HFFc6 (cell line): ENCODE measurements at regions not wholly inside any gene's neighbourhood (a gene's known extent, or its start where the extent isn't known, plus 50 kb on each side); places are given as distances from the start of the nearest gene placed in this dataset.
"Not testable (repeated sequence)": the region's sequence is repeated elsewhere in the genome, so short reads cannot be mapped to it uniquely, and the experiment has no call there.

Source experiments
- DNase-seq: peaks from one replicate; pipeline ENCODE4 v3.0.0-alpha.2; 2018
- H3K27ac Mint-ChIP-seq: 2 replicates; pipeline ENCODE4 v1.8.0; 2020; ENCODE audit warnings: mild to moderate bottlenecking, mixed read lengths
- H3K27me3 Mint-ChIP-seq: 2 replicates; pipeline ENCODE4 v1.8.0; 2021; ENCODE audit warnings: mild to moderate bottlenecking, moderate library complexity, mixed read lengths; ENCODE audit not compliant: insufficient read depth
- H3K36me3 Mint-ChIP-seq: 2 replicates; pipeline ENCODE4 v1.8.0; 2021; ENCODE audit warnings: low read depth, mixed read lengths
- H3K4me1 Mint-ChIP-seq: 2 replicates; pipeline ENCODE4 v1.8.0; 2020; ENCODE audit warnings: low read depth, mixed read lengths
- H3K4me3 Mint-ChIP-seq: 2 replicates; pipeline ENCODE4 v1.8.0; 2020; ENCODE audit warnings: mild to moderate bottlenecking, moderate library complexity, mixed read lengths
- H3K9me3 Mint-ChIP-seq: 2 replicates; pipeline ENCODE4 v1.8.0; 2020; ENCODE audit warnings: mild to moderate bottlenecking, mixed read lengths
- CTCF ChIP-seq: fragments of 200-600 bp; sonication (generic); IDR thresholded peaks from 2 replicates; pipeline ENCODE4 v1.5.0; 2021; ENCODE audit warnings: antibody characterized with exemption, mild to moderate bottlenecking

- TF ChIP-seq CTCF: no peak
- peaks cover 24% of the 10 kb centered on the region for H3K9me3 Mint-ChIP-seq
- no peak overlapping the region for H3K4me3 Mint-ChIP-seq
- H3K27ac Mint-ChIP-seq: no peak overlapping the region
- H3K4me1 Mint-ChIP-seq: no peaks in the 10 kb centered on the region
- DNase-seq: no peak
- no peaks in the 10 kb centered on the region; the same call in 1 of the 2 replicates for H3K27me3 Mint-ChIP-seq
- H3K36me3 Mint-ChIP-seq: no peaks in the 10 kb centered on the region
Measured at GRCh38 chr17:27087935-27088766, 205.8 kb upstream of the WSB1 start.

- TF ChIP-seq CTCF: no peak
- no peaks in the 10 kb centered on the region for H3K36me3 Mint-ChIP-seq
- no peak overlapping the region for H3K27ac Mint-ChIP-seq
- no peak for DNase-seq
- H3K4me1 Mint-ChIP-seq: no peaks in the 10 kb centered on the region
- no peaks in the 10 kb centered on the region; the same call in 1 of the 2 replicates for H3K27me3 Mint-ChIP-seq
- peaks cover 24% of the 10 kb centered on the region for H3K9me3 Mint-ChIP-seq
- H3K4me3 Mint-ChIP-seq: no peak overlapping the region
Measured at GRCh38 chr17:27088767-27089078, 205.2 kb upstream of the WSB1 start.

GRCh38 chr17:27089079-27089928, 204.6 kb upstream of the WSB1 start:
- peaks cover 20% of the 10 kb centered on the region for H3K9me3 Mint-ChIP-seq
- not testable (repeated sequence) for H3K4me1 Mint-ChIP-seq, H3K27ac Mint-ChIP-seq, H3K4me3 Mint-ChIP-seq, DNase-seq, H3K27me3 Mint-ChIP-seq, H3K36me3 Mint-ChIP-seq

- no peak for TF ChIP-seq CTCF
- Mint-ChIP-seq H3K4me1 (no peaks in the 10 kb centered on the region), H3K27ac (no peak overlapping the region), H3K27me3 (no peaks in the 10 kb centered on the region; the same call in 1 of the 2 replicates), H3K36me3 (no peaks in the 10 kb centered on the region), H3K9me3 (peaks cover 17% of the 10 kb centered on the region), H3K4me3 (no peak overlapping the region)
- DNase-seq: no peak
Measured at GRCh38 chr17:27089929-27090247, 204.0 kb upstream of the WSB1 start.

GRCh38 chr17:27090450-27091042, 203.4 kb upstream of the WSB1 start:
- not testable (repeated sequence) for H3K27ac Mint-ChIP-seq

GRCh38 chr17:27091043-27091497, 202.8 kb upstream of the WSB1 start:
- Mint-ChIP-seq H3K27ac (no peak overlapping the region), H3K9me3 (peaks cover 17% of the 10 kb centered on the region), H3K36me3 (no peaks in the 10 kb centered on the region), H3K4me3 (no peak overlapping the region), H3K4me1 (no peaks in the 10 kb centered on the region), H3K27me3 (no peaks in the 10 kb centered on the region; the same call in 1 of the 2 replicates)
- DNase-seq: no peak
- TF ChIP-seq CTCF: no peak

More at GRCh38 chr17:27090450-27091042, 203.4 kb upstream of the WSB1 start:
- H3K4me3 Mint-ChIP-seq, H3K4me1 Mint-ChIP-seq, H3K36me3 Mint-ChIP-seq, DNase-seq, H3K27me3 Mint-ChIP-seq: not testable (repeated sequence)
- H3K9me3 Mint-ChIP-seq: peaks cover 17% of the 10 kb centered on the region

GRCh38 chr17:27094179-27094578, 199.7 kb upstream of the WSB1 start:
- not testable (repeated sequence) for H3K27me3 Mint-ChIP-seq, DNase-seq, H3K36me3 Mint-ChIP-seq, H3K4me3 Mint-ChIP-seq, H3K27ac Mint-ChIP-seq, H3K4me1 Mint-ChIP-seq
- peaks cover 13% of the 10 kb centered on the region for H3K9me3 Mint-ChIP-seq

- not testable (repeated sequence) for H3K4me1 Mint-ChIP-seq, DNase-seq, H3K4me3 Mint-ChIP-seq, H3K9me3 Mint-ChIP-seq, H3K27ac Mint-ChIP-seq, H3K36me3 Mint-ChIP-seq, H3K27me3 Mint-ChIP-seq
Measured at GRCh38 chr17:27095821-27096220, 198.1 kb upstream of the WSB1 start.

- H3K9me3 Mint-ChIP-seq, H3K4me3 Mint-ChIP-seq, H3K27me3 Mint-ChIP-seq, DNase-seq, H3K27ac Mint-ChIP-seq, H3K4me1 Mint-ChIP-seq, H3K36me3 Mint-ChIP-seq: not testable (repeated sequence)
Measured at GRCh38 chr17:27099266-27099665, 194.6 kb upstream of the WSB1 start.
